Parathyroid adenoma (tissue), 2 donors: ENCODE measurements at regions not wholly inside any gene's neighbourhood (a gene's known extent, or its start where the extent isn't known, plus 50 kb on each side); places are given as distances from the start of the nearest gene placed in this dataset.

ENCODE experiments used
- H2AFZ ChIP-seq: fragments of 300-600 bp; sonication (generic); one replicate; pipeline ENCODE4 v1.7.0; 2017; ENCODE audit warnings: antibody characterized with exemption, mild to moderate bottlenecking
- H3K27ac ChIP-seq: fragments of 300-600 bp; sonication (generic); one replicate; pipeline ENCODE4 v1.7.0; 2017
- H3K27me3 ChIP-seq: fragments of 300-600 bp; sonication (generic); one replicate; pipeline ENCODE4 v1.7.0; 2017; ENCODE audit warnings: low read length; ENCODE audit not compliant: control insufficient read depth, insufficient read depth
- H3K36me3 ChIP-seq: fragments of 300-600 bp; sonication (generic); one replicate; pipeline ENCODE4 v1.7.0; 2017; ENCODE audit warnings: low read length; ENCODE audit not compliant: control insufficient read depth, insufficient read depth
- H3K4me1 ChIP-seq: fragments of 300-600 bp; sonication (generic); one replicate; pipeline ENCODE4 v1.7.0; 2017; ENCODE audit warnings: control low read depth
- H3K4me2 ChIP-seq: fragments of 300-600 bp; sonication (generic); one replicate; pipeline ENCODE4 v1.7.0; 2017; ENCODE audit warnings: low read length
- H3K4me3 ChIP-seq: fragments of 300-600 bp; sonication (generic); one replicate; pipeline ENCODE4 v1.7.0; 2017; ENCODE audit warnings: low read depth, low read length
- H3K79me2 ChIP-seq: fragments of 300-600 bp; sonication (generic); one replicate; pipeline ENCODE4 v1.7.0; 2017; ENCODE audit warnings: control low read depth
- H3K9ac ChIP-seq: fragments of 300-600 bp; sonication (generic); one replicate; pipeline ENCODE4 v1.7.0; 2017; ENCODE audit warnings: mild to moderate bottlenecking
- H3K9me3 ChIP-seq: fragments of 300-600 bp; sonication (generic); one replicate; pipeline ENCODE4 v1.7.0; 2017; ENCODE audit warnings: low read length; ENCODE audit not compliant: control insufficient read depth
- CTCF ChIP-seq: fragments of 300-600 bp; sonication (generic); IDR thresholded peaks from one replicate; pipeline ENCODE4 v1.7.0; 2017; ENCODE audit warnings: antibody characterized with exemption, mild to moderate bottlenecking
- donor health status: primary hyperparathyroidism.

GRCh38 chr6:23589811-23590210, 536.2 kb upstream of the NRSN1 start:
- Histone ChIP-seq H3K79me2 (no peaks in the 10 kb centered on the region), H3K4me1 (peaks cover 10% of the 10 kb centered on the region), H3K4me3 (no peak overlapping the region), H3K9ac (no peak overlapping the region), H2AFZ (peak overlapping the region; percentile 4), H3K9me3 (no peaks in the 10 kb centered on the region), H3K4me2 (no peak overlapping the region), H3K27ac (peak overlapping the region; percentile 1), H3K36me3 (no peaks in the 10 kb centered on the region), H3K27me3 (no peaks in the 10 kb centered on the region)
- no peak for TF ChIP-seq CTCF

DNA sequence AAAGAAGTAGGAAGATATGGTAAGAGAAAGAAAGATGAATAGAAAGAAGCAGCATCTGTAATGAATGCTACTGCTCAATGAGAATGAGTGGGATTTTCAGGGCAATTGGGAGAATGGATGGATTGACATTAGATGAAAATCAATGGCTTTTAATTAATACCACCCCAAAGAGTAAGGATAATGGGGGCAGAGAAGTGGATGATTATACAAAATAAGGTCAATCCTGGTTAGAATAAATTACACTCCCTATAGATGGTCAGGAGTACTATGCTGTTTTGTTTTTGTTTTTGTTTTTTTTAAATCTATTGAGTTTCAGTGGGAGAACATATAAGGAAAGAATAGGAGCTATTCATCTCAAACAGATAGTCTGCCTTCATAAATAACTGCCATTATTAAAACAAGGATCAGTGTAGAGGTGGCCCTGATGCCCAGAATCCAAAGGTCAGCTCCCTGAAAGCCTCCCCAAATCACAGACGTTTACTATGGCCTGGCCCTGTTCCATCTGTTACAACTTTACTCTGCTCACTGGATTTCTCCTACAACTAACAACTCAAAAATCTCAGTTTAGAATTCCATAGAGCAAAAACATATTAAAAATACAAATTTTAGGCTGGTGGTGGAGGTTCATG, 535.4 kb upstream of the NRSN1 start:
- H3K79me2 ChIP-seq, result no peaks in the 10 kb centered on the region
- TF ChIP-seq CTCF, result no peak
- no peak overlapping the region for H3K9ac ChIP-seq

DNA sequence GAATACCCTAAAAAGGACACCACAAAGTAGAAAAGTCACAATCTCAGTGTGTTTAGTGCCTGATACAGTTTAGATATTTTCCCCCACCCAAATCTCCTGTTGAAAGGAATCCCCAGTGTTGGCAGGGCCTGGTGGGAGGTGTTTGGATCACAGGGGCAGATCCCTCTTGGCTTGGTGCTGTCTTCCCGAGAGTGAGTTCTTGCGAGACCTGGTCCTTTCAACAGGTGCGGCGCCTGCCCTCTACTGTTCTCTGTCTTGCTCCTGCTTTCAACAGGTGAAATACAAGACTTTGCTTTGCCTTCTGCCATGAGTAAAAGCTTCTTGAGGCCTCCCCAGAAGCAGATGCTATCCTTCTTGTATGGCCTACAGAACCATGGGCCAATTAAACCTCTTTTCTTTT, 534.3 kb upstream of the NRSN1 start:
- no peaks in the 10 kb centered on the region for H3K36me3 ChIP-seq
- TF ChIP-seq CTCF, result no peak
- no peaks in the 10 kb centered on the region for H3K9me3 ChIP-seq
- no peaks in the 10 kb centered on the region for H3K27me3 ChIP-seq
- H3K79me2 ChIP-seq, result no peaks in the 10 kb centered on the region
- peaks cover 5% of the 10 kb centered on the region for H3K4me1 ChIP-seq
- no peak overlapping the region for H3K4me3 ChIP-seq
- H2AFZ ChIP-seq, result no peak overlapping the region
- H3K4me2 ChIP-seq, result no peak overlapping the region
- no peak overlapping the region for H3K9ac ChIP-seq
- no peak overlapping the region for H3K27ac ChIP-seq

More for the DNA sequence above, 535.4 kb upstream of the NRSN1 start:
- H3K27me3 ChIP-seq, result no peaks in the 10 kb centered on the region
- no peak overlapping the region for H3K27ac ChIP-seq
- no peak overlapping the region for H3K4me3 ChIP-seq
- no peak overlapping the region for H2AFZ ChIP-seq
- H3K4me2 ChIP-seq, result no peak overlapping the region
- peaks cover 5% of the 10 kb centered on the region for H3K4me1 ChIP-seq
- no peaks in the 10 kb centered on the region for H3K36me3 ChIP-seq
- no peaks in the 10 kb centered on the region for H3K9me3 ChIP-seq

DNA sequence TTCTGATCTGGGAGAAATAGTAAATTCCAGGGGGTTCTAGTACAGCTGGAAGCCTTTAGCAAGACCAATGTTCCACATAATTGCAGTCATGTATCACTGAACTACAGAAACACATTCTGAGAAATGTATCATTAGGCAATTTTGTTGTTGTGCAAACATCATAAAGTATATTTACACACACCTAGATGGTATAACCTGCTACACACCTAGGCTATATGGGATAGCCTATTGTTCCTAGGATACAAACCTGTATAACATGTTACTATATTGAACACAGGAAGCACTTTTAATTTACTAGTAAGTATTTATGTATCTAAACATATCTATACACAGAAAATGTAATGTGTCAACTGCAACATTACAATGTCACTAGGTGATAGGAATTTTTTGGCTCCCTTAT, 525.9 kb upstream of the NRSN1 start:
- H3K27me3 ChIP-seq, result no peaks in the 10 kb centered on the region
- H3K4me2 ChIP-seq, result no peak overlapping the region
- H3K79me2 ChIP-seq, result no peaks in the 10 kb centered on the region
- H3K4me1 ChIP-seq, result no peaks in the 10 kb centered on the region
- H2AFZ ChIP-seq, result no peak overlapping the region
- H3K27ac ChIP-seq, result no peak overlapping the region
- no peak overlapping the region for H3K9ac ChIP-seq
- no peaks in the 10 kb centered on the region for H3K36me3 ChIP-seq
- H3K4me3 ChIP-seq, result no peak overlapping the region
- TF ChIP-seq CTCF, result no peak
- H3K9me3 ChIP-seq, result no peaks in the 10 kb centered on the region

- Histone ChIP-seq H3K4me2 (no peak overlapping the region), H3K9ac (no peak overlapping the region), H3K79me2 (no peaks in the 10 kb centered on the region), H3K27ac (no peak overlapping the region), H3K27me3 (no peaks in the 10 kb centered on the region), H3K4me3 (no peak overlapping the region), H3K36me3 (no peaks in the 10 kb centered on the region), H2AFZ (no peak overlapping the region), H3K4me1 (no peaks in the 10 kb centered on the region), H3K9me3 (no peaks in the 10 kb centered on the region)
- TF ChIP-seq CTCF, result no peak
These were observed 524.1 kb upstream of the NRSN1 start for GRCh38 chr6:23601811-23602345.
